IPS-NIHi7 (cell line): ENCODE measurements at regions not wholly inside any gene's neighbourhood (a gene's known extent, or its start where the extent isn't known, plus 50 kb on each side); places are given as distances from the start of the nearest gene placed in this dataset.

ENCODE experiments used
- DNase-seq: peaks from one replicate; pipeline ENCODE4 v3.0.0; 2012; ENCODE audit warnings: mixed read lengths; ENCODE audit errors: extremely low spot score

DNA sequence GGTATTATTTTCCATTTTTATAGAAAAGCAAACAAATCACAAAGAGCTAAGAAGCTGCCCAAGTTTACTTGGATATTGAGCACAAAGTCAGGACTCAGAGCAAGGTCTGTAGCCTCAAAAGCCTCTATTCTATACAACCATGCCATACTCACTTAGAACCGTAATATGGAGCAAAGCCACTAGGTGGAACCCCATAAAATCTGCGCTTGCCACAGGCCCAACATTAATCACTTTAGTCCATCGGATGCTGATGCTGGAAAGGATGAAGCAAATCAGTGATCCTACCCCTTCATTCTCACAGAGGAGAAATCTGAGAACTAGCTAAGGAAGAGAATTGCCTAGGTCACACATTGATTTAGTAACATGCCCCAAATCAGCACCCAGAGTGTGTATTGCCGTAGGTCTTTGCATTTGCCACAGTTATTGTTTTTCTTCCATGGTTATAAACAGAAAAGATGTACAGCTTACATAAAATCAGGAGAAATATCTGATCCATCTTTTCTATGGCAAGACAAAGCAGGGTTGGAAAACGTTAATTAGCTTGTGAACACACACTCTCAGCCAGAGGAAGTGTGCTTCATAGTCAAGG lies 56.7 kb upstream of the RAB38 start:
- DNase-seq = peak; percentile 72

DNA sequence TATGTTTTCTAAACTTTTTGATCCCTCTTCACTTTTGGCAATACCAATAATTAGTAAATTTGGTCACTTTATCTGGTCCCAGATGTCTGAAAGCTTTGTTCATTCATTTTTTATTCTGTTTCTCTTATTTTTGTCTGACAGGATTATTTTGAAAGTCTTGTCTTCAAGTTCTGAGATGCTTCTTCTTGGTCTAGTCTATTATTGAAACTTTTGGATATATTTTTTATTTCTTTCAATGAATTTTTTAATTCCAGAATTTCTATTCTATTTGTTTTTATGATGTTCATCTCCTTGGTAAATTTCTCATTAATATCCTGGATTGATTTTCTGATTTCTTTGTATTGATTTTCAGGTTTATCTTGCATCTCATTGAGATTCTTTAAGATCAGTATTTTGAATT lies 54.1 kb upstream of the RAB38 start:
- DNase-seq = no peak
